ENCODE measurements at regions not wholly inside any gene's neighbourhood (a gene's known extent, or its start where the extent isn't known, plus 50 kb on each side); places are given as distances from the start of the nearest gene placed in this dataset.

DNA sequence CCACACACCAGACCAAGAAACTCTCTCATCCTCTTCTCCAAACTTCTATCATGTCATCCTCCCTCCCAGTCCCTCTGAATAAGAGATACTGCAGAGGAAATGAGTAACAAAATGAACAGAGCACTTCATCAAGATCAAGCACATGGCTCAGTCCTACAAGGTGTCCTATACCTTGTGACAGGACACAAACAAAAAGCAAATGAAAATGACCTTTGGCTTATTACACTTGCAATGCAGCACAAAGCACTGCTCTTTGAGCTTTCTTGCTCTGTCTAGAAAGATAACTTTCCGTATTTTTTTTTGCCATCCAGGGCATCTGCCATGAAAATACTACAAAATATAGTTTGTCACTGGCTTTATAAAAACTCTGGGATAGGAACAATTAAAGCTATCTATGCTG, 402.7 kb downstream of the HNRNPD start:
- Histone ChIP-seq H2AFZ (ENCODE audit: control insufficient read depth, low read depth, low read length) (no peak overlapping the region), H3K9me3 (replicated peaks; ENCODE audit: control insufficient read depth, insufficient read depth, low read length) (no peaks in the 10 kb centered on the region; the same call in 2 of the 3 replicates), H4K20me1 (ENCODE audit: control insufficient read depth, insufficient read depth) (no peaks in the 10 kb centered on the region), H3K4me2 (ENCODE audit: control insufficient read depth, insufficient read depth) (no peak overlapping the region), H3K27me3 (replicated peaks in 1 of 2; ENCODE audit: control insufficient read depth in 2 of 2, insufficient read depth in 2 of 2, low read length in 1 of 2) (no peaks in the 10 kb centered on the region), H3K36me3 (ENCODE audit: control insufficient read depth in 2 of 2, insufficient read depth in 2 of 2, low read length in 1 of 2) (no peaks in the 10 kb centered on the region), H3K27ac (ENCODE audit: control insufficient read depth, insufficient read depth) (no peak overlapping the region), H3K4me1 (ENCODE audit: control insufficient read depth, insufficient read depth, low read length) (no peaks in the 10 kb centered on the region), H3K4me3 (no peak overlapping the region), H3K79me2 (ENCODE audit: control insufficient read depth, insufficient read depth, low read length) (no peaks in the 10 kb centered on the region), H3K9ac (ENCODE audit: control insufficient read depth, insufficient read depth, low read length) (no peak overlapping the region)
- WGBS (ENCODE audit: insufficient coverage, insufficient replicate concordance, low lambda C conversion rate, missing lambda C conversion rate): 26% methylated on average over 1 of the region's 1 CpG
- ChIA-PET SMC1A (ENCODE audit: uncharacterized antibody, unreplicated experiment) (no interaction called here), CTCF (no interaction called here), RAD21 (ENCODE audit: unreplicated experiment) (no interaction called here), POLR2A (no interaction called here)
- ATAC-seq (no peak), DNase-seq (ENCODE audit: low read depth, low spot score) (no peak), FAIRE-seq (no peak)
- TF ChIP-seq IRF4 (IDR thresholded peaks at IDR 0.05; ENCODE audit: low read depth, low read length): no peak
- TF ChIP-seq ATF7 (IDR thresholded peaks at IDR 0.05; ENCODE audit: low read depth): no peak
- TF ChIP-seq SPI1 (IDR thresholded peaks at IDR 0.05; ENCODE audit: borderline replicate concordance, insufficient read depth, low read depth, low read length): no peak
- TF ChIP-seq E2F4 (IDR thresholded peaks at IDR 0.05; ENCODE audit: low read depth, low read length): no peak
- no peak for TF ChIP-seq ESRRA (IDR thresholded peaks at IDR 0.05; ENCODE audit: low read length)
- TF ChIP-seq CHD1 (IDR thresholded peaks at IDR 0.05; ENCODE audit: low read depth, low read length): no peak
- TF ChIP-seq FOXK2 (IDR thresholded peaks at IDR 0.05): no peak
- no peak for TF ChIP-seq ZBTB33 (IDR thresholded peaks at IDR 0.05)
- no peak for TF ChIP-seq ETV6 (conservative IDR thresholded peaks at IDR 0.05 in 1 of 2, IDR thresholded peaks at IDR 0.05 in 1 of 2; ENCODE audit: borderline replicate concordance in 1 of 2, low read depth in 1 of 2)
- in situ Hi-C loops (cut with MboI) (no loop called here), intact Hi-C loops (cut with micrococcal nuclease; ENCODE audit: unreplicated experiment) (no loop called here)
- no TSS peak for BruUV-seq (replicated peaks)

Measured in GM12878 (cell line).